IMR-90 (cell line): ENCODE measurements at regions not wholly inside any gene's neighbourhood (a gene's known extent, or its start where the extent isn't known, plus 50 kb on each side); places are given as distances from the start of the nearest gene placed in this dataset.

Experiments used
- BHLHE40 ChIP-seq: fragments of 150-350 bp; IDR thresholded peaks from 2 replicates; pipeline ENCODE4 v1.6.1; 2016; ENCODE audit warnings: mild to moderate bottlenecking, low read depth, low read length
- CEBPB ChIP-seq: IDR thresholded peaks from 2 replicates; pipeline ENCODE4 v1.6.1; 2012; ENCODE audit warnings: low read depth, low read length, improper control_type of control experiment
- MAFK ChIP-seq: IDR thresholded peaks from 2 replicates; pipeline ENCODE4 v1.6.1; 2012; ENCODE audit warnings: low read depth, low read length, improper control_type of control experiment
- MAZ ChIP-seq: IDR thresholded peaks from 2 replicates; pipeline ENCODE4 v1.6.1; 2012; ENCODE audit warnings: low read depth, mild to moderate bottlenecking, low read length, improper control_type of control experiment, moderate library complexity, borderline replicate concordance
- NFE2L2 ChIP-seq: fragments of 150-350 bp; IDR thresholded peaks from 2 replicates; pipeline ENCODE4 v1.6.1; 2016; ENCODE audit warnings: low read depth, mild to moderate bottlenecking, low read length
- POLR2A ChIP-seq: IDR thresholded peaks from 2 replicates; pipeline ENCODE4 v1.6.1; 2012; ENCODE audit warnings: mild to moderate bottlenecking, low read depth, low read length
- RAD21 ChIP-seq: IDR thresholded peaks from 2 replicates; pipeline ENCODE4 v1.6.1; 2012; ENCODE audit warnings: low read length, improper control_type of control experiment
- RFX5 ChIP-seq: IDR thresholded peaks from 2 replicates; pipeline ENCODE4 v1.8.0; 2012; ENCODE audit warnings: low read depth, mild to moderate bottlenecking, low read length, moderate library complexity
- TF ChIP-seq, protein P1 (sequence below): conservative IDR thresholded peaks from 2 replicates; pipeline ENCODE4 v1.5.1; 2012; ENCODE audit warnings: mild to moderate bottlenecking, low read depth, low read length, improper control_type of control experiment
- TF ChIP-seq, protein P2 (sequence below): fragments of 150-350 bp; IDR thresholded peaks from 2 replicates; pipeline ENCODE4 v1.6.1; 2017; ENCODE audit warnings: mild to moderate bottlenecking, antibody characterized with exemption, low read length, low read depth
- TF ChIP-seq, protein P3 (sequence below): fragments of 150-350 bp; IDR thresholded peaks from 2 replicates; pipeline ENCODE4 v1.6.1; 2016; ENCODE audit warnings: low read depth, mild to moderate bottlenecking, low read length, moderate library complexity, borderline replicate concordance

DNA sequence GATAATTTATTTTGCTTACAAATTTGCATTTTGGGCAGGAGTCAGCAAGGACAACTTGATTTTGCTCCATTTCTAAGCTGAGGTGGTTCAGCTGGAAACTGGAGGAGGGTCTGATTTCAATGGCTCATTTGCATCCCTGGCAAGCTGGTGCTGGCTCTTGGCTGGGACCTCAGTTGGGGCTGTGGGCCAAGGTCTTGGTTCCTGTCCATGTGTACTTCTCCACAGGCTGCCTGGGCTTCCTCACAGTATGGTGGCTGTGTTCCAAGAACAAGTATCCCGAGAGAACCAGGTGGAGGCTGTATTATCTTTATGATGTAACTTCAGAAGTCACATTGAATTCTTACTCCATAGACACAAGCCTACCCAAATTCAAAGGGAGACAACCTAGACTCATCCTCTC is 77.0 kb upstream of the STX18 start:
- TF ChIP-seq POLR2A (no peak), RFX5 (no peak), CEBPB (no peak), RAD21 (no peak), BHLHE40 (no peak), MAFK (no peak), NFE2L2 (no peak), MAZ (no peak)
- TF ChIP-seq, protein P1, sequence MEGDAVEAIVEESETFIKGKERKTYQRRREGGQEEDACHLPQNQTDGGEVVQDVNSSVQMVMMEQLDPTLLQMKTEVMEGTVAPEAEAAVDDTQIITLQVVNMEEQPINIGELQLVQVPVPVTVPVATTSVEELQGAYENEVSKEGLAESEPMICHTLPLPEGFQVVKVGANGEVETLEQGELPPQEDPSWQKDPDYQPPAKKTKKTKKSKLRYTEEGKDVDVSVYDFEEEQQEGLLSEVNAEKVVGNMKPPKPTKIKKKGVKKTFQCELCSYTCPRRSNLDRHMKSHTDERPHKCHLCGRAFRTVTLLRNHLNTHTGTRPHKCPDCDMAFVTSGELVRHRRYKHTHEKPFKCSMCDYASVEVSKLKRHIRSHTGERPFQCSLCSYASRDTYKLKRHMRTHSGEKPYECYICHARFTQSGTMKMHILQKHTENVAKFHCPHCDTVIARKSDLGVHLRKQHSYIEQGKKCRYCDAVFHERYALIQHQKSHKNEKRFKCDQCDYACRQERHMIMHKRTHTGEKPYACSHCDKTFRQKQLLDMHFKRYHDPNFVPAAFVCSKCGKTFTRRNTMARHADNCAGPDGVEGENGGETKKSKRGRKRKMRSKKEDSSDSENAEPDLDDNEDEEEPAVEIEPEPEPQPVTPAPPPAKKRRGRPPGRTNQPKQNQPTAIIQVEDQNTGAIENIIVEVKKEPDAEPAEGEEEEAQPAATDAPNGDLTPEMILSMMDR: no peak
- TF ChIP-seq, protein P2, sequence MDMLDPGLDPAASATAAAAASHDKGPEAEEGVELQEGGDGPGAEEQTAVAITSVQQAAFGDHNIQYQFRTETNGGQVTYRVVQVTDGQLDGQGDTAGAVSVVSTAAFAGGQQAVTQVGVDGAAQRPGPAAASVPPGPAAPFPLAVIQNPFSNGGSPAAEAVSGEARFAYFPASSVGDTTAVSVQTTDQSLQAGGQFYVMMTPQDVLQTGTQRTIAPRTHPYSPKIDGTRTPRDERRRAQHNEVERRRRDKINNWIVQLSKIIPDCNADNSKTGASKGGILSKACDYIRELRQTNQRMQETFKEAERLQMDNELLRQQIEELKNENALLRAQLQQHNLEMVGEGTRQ: no peak
- TF ChIP-seq, protein P3, sequence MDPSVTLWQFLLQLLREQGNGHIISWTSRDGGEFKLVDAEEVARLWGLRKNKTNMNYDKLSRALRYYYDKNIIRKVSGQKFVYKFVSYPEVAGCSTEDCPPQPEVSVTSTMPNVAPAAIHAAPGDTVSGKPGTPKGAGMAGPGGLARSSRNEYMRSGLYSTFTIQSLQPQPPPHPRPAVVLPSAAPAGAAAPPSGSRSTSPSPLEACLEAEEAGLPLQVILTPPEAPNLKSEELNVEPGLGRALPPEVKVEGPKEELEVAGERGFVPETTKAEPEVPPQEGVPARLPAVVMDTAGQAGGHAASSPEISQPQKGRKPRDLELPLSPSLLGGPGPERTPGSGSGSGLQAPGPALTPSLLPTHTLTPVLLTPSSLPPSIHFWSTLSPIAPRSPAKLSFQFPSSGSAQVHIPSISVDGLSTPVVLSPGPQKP: no peak
